WTC11 (cell line): ENCODE measurements at regions not wholly inside any gene's neighbourhood (a gene's known extent, or its start where the extent isn't known, plus 50 kb on each side); places are given as distances from the start of the nearest gene placed in this dataset.

Experiments used
- ATAC-seq: fragments of 200-7000 bp; cut with Tn5 transposase; 2 replicates; pipeline ENCODE4 v1.10.0; 2021; ENCODE audit warnings: mild to moderate bottlenecking, moderate library complexity
- CTCF ChIA-PET: fragments of 300-600 bp; sonication (Branson Sonifier 250); formaldehyde crosslinking; loops from one replicate; lab custom pipeline; 2021; ENCODE audit warnings: antibody characterized with exemption; lab: Charles Lee
- POLR2A ChIA-PET: fragments of 350-600 bp; sonication (Branson Sonifier 250); formaldehyde crosslinking; loops from one replicate; lab custom pipeline; 2021; ENCODE audit warnings: antibody characterized with exemption; lab: Charles Lee
- DNase-seq: peaks from one replicate; pipeline ENCODE4 v3.0.0; 2021; ENCODE audit warnings: low spot score
- H3K27ac Mint-ChIP-seq: 2 replicates; pipeline ENCODE4 v1.8.0; 2021; ENCODE audit warnings: mixed read lengths
- H3K27me3 Mint-ChIP-seq: 2 replicates; pipeline ENCODE4 v1.8.0; 2021; ENCODE audit warnings: low read depth, mild to moderate bottlenecking, moderate library complexity, mixed read lengths
- H3K36me3 Mint-ChIP-seq: 2 replicates; pipeline ENCODE4 v1.8.0; 2021; ENCODE audit warnings: mixed read lengths
- H3K4me1 Mint-ChIP-seq: 2 replicates; pipeline ENCODE4 v1.8.0; 2022; ENCODE audit warnings: mixed read lengths
- H3K4me3 Mint-ChIP-seq: 2 replicates; pipeline ENCODE4 v1.8.0; 2021; ENCODE audit warnings: mild to moderate bottlenecking, moderate library complexity, mixed read lengths
- H3K9me3 Mint-ChIP-seq: 2 replicates; pipeline ENCODE4 v1.8.0; 2021; ENCODE audit warnings: mixed read lengths
- GABPB1 ChIP-seq: sonication (generic); formaldehyde crosslinking; IDR thresholded peaks from 2 replicates; pipeline ENCODE4 v1.8.1; 2023; ENCODE audit warnings: mild to moderate bottlenecking, missing genetic modification reagents
- MYBL2 ChIP-seq: sonication (generic); formaldehyde crosslinking; IDR thresholded peaks from 2 replicates; pipeline ENCODE4 v1.8.1; 2023; ENCODE audit warnings: mild to moderate bottlenecking, moderate library complexity, missing genetic modification reagents
- NR3C1 ChIP-seq: sonication (generic); formaldehyde crosslinking; conservative IDR thresholded peaks from 2 replicates; pipeline ENCODE4 v1.8.1; 2023; ENCODE audit warnings: low read depth, mild to moderate bottlenecking, missing genetic modification reagents
- SP1 ChIP-seq: sonication (generic); formaldehyde crosslinking; conservative IDR thresholded peaks from 2 replicates; pipeline ENCODE4 v1.8.1; 2022; ENCODE audit warnings: missing genetic modification reagents
- ZNF263 ChIP-seq: sonication (generic); formaldehyde crosslinking; IDR thresholded peaks from 2 replicates; pipeline ENCODE4 v1.8.1; 2022; ENCODE audit warnings: low read depth, mild to moderate bottlenecking, moderate library complexity, missing genetic modification reagents
- TF ChIP-seq, protein P1 (sequence below): fragments of 250-450 bp; sonication (Bioruptor Pico); IDR thresholded peaks from 2 replicates; pipeline ENCODE4 v1.9.0; 2021; ENCODE audit warnings: mild to moderate bottlenecking, borderline replicate concordance
- TF ChIP-seq, protein P2 (sequence below): sonication (generic); formaldehyde crosslinking; IDR thresholded peaks from 2 replicates; pipeline ENCODE4 v1.8.0; 2023; ENCODE audit warnings: missing genetic modification reagents
- TF ChIP-seq, protein P3 (sequence below): sonication (generic); formaldehyde crosslinking; IDR thresholded peaks from 2 replicates; pipeline ENCODE4 v1.8.1; 2023; ENCODE audit warnings: mild to moderate bottlenecking, missing genetic modification reagents, moderate library complexity
- TF ChIP-seq, protein P4 (sequence below): sonication (generic); formaldehyde crosslinking; IDR thresholded peaks from 2 replicates; pipeline ENCODE4 v1.8.0; 2022; ENCODE audit warnings: mild to moderate bottlenecking, missing genetic modification reagents
- TF ChIP-seq, protein P5 (sequence below): sonication (generic); formaldehyde crosslinking; IDR thresholded peaks from 2 replicates; pipeline ENCODE4 v1.8.1; 2023; ENCODE audit warnings: mild to moderate bottlenecking, missing genetic modification reagents, moderate library complexity
- TF ChIP-seq, protein P6 (sequence below): sonication (generic); formaldehyde crosslinking; conservative IDR thresholded peaks from 2 replicates; pipeline ENCODE4 v1.8.1; 2023; ENCODE audit warnings: mild to moderate bottlenecking, low read depth, missing genetic modification reagents, moderate library complexity
- TF ChIP-seq, protein P7 (sequence below): sonication (generic); formaldehyde crosslinking; IDR thresholded peaks from 2 replicates; pipeline ENCODE4 v1.8.1; 2022; ENCODE audit warnings: low read depth, missing genetic modification reagents, borderline replicate concordance
- TF ChIP-seq, protein P8 (sequence below): sonication (generic); formaldehyde crosslinking; IDR thresholded peaks from 2 replicates; pipeline ENCODE4 v1.8.1; 2023; ENCODE audit warnings: mild to moderate bottlenecking, missing genetic modification reagents
- TF ChIP-seq, protein P9 (sequence below): fragments of 250-450 bp; sonication (Bioruptor Pico); IDR thresholded peaks from 2 replicates; pipeline ENCODE4 v1.9.0; 2021; ENCODE audit warnings: mild to moderate bottlenecking
- TF ChIP-seq, protein P10 (sequence below): sonication (generic); formaldehyde crosslinking; IDR thresholded peaks from 2 replicates; pipeline ENCODE4 v1.8.0; 2023; ENCODE audit warnings: mild to moderate bottlenecking, missing genetic modification reagents

DNA sequence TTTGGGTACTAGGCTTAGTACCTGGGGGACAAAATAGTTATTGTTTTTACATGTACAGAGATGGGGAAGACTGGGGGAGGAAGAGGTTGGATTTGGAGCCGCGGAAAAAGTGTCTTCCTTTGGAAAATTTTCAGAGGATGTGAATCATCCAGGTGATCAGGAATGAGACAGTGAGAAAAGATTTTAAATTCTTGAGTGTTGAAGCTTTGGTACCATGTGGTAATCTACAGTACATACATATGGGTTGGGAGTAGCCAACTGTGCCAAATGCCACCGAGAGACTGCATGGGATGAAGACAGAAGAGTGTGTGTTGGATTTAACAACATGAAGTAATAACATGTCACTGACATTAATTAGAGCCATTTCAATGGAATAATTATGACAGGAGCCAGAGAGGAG, 1238.2 kb downstream of the ROBO1 start (continued):
- TF ChIP-seq, protein P1, sequence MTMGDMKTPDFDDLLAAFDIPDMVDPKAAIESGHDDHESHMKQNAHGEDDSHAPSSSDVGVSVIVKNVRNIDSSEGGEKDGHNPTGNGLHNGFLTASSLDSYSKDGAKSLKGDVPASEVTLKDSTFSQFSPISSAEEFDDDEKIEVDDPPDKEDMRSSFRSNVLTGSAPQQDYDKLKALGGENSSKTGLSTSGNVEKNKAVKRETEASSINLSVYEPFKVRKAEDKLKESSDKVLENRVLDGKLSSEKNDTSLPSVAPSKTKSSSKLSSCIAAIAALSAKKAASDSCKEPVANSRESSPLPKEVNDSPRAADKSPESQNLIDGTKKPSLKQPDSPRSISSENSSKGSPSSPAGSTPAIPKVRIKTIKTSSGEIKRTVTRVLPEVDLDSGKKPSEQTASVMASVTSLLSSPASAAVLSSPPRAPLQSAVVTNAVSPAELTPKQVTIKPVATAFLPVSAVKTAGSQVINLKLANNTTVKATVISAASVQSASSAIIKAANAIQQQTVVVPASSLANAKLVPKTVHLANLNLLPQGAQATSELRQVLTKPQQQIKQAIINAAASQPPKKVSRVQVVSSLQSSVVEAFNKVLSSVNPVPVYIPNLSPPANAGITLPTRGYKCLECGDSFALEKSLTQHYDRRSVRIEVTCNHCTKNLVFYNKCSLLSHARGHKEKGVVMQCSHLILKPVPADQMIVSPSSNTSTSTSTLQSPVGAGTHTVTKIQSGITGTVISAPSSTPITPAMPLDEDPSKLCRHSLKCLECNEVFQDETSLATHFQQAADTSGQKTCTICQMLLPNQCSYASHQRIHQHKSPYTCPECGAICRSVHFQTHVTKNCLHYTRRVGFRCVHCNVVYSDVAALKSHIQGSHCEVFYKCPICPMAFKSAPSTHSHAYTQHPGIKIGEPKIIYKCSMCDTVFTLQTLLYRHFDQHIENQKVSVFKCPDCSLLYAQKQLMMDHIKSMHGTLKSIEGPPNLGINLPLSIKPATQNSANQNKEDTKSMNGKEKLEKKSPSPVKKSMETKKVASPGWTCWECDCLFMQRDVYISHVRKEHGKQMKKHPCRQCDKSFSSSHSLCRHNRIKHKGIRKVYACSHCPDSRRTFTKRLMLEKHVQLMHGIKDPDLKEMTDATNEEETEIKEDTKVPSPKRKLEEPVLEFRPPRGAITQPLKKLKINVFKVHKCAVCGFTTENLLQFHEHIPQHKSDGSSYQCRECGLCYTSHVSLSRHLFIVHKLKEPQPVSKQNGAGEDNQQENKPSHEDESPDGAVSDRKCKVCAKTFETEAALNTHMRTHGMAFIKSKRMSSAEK (CRISPR knock-in tag) = no peak
- TF ChIP-seq ZNF263 (CRISPR knock-in tag) (no peak), GABPB1 (CRISPR knock-in tag) (no peak), SP1 (no peak)
- TF ChIP-seq, protein P2, sequence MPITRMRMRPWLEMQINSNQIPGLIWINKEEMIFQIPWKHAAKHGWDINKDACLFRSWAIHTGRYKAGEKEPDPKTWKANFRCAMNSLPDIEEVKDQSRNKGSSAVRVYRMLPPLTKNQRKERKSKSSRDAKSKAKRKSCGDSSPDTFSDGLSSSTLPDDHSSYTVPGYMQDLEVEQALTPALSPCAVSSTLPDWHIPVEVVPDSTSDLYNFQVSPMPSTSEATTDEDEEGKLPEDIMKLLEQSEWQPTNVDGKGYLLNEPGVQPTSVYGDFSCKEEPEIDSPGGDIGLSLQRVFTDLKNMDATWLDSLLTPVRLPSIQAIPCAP (CRISPR knock-in tag) = no peak

DNA sequence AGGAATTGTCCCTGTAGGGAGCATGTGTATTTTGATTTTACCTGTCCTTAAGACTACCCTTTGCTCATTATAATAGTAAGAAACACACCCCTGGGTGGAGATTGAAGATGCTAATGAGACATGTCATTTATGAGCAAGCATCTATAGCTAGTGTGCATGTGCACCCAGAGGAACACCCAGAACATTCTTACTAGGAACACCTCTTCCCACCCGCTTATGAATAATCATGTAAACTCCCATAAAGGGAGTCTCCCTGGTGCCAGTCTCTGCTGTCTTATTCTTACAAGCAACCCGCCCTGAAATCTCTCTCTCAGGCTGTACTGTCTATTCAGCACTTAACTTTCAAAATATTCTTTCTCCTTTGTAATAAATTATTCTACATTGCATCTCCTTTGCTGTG, 1227.3 kb downstream of the ROBO1 start:
- POLR2A ChIA-PET = no interaction called here
- CTCF ChIA-PET = no interaction called here
- TF ChIP-seq, protein P3, sequence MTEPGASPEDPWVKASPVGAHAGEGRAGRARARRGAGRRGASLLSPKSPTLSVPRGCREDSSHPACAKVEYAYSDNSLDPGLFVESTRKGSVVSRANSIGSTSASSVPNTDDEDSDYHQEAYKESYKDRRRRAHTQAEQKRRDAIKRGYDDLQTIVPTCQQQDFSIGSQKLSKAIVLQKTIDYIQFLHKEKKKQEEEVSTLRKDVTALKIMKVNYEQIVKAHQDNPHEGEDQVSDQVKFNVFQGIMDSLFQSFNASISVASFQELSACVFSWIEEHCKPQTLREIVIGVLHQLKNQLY (CRISPR knock-in tag) = no peak
- TF ChIP-seq MYBL2 = no peak
- TF ChIP-seq, protein P4, sequence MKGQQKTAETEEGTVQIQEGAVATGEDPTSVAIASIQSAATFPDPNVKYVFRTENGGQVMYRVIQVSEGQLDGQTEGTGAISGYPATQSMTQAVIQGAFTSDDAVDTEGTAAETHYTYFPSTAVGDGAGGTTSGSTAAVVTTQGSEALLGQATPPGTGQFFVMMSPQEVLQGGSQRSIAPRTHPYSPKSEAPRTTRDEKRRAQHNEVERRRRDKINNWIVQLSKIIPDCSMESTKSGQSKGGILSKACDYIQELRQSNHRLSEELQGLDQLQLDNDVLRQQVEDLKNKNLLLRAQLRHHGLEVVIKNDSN (CRISPR knock-in tag) = no peak
- TF ChIP-seq, protein P5, sequence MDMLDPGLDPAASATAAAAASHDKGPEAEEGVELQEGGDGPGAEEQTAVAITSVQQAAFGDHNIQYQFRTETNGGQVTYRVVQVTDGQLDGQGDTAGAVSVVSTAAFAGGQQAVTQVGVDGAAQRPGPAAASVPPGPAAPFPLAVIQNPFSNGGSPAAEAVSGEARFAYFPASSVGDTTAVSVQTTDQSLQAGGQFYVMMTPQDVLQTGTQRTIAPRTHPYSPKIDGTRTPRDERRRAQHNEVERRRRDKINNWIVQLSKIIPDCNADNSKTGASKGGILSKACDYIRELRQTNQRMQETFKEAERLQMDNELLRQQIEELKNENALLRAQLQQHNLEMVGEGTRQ (CRISPR knock-in tag) = no peak
- TF ChIP-seq NR3C1 (CRISPR knock-in tag) = no peak
- TF ChIP-seq, protein P6, sequence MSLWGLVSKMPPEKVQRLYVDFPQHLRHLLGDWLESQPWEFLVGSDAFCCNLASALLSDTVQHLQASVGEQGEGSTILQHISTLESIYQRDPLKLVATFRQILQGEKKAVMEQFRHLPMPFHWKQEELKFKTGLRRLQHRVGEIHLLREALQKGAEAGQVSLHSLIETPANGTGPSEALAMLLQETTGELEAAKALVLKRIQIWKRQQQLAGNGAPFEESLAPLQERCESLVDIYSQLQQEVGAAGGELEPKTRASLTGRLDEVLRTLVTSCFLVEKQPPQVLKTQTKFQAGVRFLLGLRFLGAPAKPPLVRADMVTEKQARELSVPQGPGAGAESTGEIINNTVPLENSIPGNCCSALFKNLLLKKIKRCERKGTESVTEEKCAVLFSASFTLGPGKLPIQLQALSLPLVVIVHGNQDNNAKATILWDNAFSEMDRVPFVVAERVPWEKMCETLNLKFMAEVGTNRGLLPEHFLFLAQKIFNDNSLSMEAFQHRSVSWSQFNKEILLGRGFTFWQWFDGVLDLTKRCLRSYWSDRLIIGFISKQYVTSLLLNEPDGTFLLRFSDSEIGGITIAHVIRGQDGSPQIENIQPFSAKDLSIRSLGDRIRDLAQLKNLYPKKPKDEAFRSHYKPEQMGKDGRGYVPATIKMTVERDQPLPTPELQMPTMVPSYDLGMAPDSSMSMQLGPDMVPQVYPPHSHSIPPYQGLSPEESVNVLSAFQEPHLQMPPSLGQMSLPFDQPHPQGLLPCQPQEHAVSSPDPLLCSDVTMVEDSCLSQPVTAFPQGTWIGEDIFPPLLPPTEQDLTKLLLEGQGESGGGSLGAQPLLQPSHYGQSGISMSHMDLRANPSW (CRISPR knock-in tag) = no peak
- TF ChIP-seq, protein P7, sequence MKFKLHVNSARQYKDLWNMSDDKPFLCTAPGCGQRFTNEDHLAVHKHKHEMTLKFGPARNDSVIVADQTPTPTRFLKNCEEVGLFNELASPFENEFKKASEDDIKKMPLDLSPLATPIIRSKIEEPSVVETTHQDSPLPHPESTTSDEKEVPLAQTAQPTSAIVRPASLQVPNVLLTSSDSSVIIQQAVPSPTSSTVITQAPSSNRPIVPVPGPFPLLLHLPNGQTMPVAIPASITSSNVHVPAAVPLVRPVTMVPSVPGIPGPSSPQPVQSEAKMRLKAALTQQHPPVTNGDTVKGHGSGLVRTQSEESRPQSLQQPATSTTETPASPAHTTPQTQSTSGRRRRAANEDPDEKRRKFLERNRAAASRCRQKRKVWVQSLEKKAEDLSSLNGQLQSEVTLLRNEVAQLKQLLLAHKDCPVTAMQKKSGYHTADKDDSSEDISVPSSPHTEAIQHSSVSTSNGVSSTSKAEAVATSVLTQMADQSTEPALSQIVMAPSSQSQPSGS (CRISPR knock-in tag) = no peak
- TF ChIP-seq, protein P8, sequence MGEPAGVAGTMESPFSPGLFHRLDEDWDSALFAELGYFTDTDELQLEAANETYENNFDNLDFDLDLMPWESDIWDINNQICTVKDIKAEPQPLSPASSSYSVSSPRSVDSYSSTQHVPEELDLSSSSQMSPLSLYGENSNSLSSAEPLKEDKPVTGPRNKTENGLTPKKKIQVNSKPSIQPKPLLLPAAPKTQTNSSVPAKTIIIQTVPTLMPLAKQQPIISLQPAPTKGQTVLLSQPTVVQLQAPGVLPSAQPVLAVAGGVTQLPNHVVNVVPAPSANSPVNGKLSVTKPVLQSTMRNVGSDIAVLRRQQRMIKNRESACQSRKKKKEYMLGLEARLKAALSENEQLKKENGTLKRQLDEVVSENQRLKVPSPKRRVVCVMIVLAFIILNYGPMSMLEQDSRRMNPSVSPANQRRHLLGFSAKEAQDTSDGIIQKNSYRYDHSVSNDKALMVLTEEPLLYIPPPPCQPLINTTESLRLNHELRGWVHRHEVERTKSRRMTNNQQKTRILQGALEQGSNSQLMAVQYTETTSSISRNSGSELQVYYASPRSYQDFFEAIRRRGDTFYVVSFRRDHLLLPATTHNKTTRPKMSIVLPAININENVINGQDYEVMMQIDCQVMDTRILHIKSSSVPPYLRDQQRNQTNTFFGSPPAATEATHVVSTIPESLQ (CRISPR knock-in tag) = no peak
- TF ChIP-seq, protein P9, sequence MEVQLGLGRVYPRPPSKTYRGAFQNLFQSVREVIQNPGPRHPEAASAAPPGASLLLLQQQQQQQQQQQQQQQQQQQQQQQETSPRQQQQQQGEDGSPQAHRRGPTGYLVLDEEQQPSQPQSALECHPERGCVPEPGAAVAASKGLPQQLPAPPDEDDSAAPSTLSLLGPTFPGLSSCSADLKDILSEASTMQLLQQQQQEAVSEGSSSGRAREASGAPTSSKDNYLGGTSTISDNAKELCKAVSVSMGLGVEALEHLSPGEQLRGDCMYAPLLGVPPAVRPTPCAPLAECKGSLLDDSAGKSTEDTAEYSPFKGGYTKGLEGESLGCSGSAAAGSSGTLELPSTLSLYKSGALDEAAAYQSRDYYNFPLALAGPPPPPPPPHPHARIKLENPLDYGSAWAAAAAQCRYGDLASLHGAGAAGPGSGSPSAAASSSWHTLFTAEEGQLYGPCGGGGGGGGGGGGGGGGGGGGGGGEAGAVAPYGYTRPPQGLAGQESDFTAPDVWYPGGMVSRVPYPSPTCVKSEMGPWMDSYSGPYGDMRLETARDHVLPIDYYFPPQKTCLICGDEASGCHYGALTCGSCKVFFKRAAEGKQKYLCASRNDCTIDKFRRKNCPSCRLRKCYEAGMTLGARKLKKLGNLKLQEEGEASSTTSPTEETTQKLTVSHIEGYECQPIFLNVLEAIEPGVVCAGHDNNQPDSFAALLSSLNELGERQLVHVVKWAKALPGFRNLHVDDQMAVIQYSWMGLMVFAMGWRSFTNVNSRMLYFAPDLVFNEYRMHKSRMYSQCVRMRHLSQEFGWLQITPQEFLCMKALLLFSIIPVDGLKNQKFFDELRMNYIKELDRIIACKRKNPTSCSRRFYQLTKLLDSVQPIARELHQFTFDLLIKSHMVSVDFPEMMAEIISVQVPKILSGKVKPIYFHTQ (CRISPR knock-in tag) = no peak
- TF ChIP-seq, protein P10, sequence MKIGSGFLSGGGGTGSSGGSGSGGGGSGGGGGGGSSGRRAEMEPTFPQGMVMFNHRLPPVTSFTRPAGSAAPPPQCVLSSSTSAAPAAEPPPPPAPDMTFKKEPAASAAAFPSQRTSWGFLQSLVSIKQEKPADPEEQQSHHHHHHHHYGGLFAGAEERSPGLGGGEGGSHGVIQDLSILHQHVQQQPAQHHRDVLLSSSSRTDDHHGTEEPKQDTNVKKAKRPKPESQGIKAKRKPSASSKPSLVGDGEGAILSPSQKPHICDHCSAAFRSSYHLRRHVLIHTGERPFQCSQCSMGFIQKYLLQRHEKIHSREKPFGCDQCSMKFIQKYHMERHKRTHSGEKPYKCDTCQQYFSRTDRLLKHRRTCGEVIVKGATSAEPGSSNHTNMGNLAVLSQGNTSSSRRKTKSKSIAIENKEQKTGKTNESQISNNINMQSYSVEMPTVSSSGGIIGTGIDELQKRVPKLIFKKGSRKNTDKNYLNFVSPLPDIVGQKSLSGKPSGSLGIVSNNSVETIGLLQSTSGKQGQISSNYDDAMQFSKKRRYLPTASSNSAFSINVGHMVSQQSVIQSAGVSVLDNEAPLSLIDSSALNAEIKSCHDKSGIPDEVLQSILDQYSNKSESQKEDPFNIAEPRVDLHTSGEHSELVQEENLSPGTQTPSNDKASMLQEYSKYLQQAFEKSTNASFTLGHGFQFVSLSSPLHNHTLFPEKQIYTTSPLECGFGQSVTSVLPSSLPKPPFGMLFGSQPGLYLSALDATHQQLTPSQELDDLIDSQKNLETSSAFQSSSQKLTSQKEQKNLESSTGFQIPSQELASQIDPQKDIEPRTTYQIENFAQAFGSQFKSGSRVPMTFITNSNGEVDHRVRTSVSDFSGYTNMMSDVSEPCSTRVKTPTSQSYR (CRISPR knock-in tag) = no peak

More for the DNA sequence above, 1227.3 kb downstream of the ROBO1 start:
- no peak for DNase-seq
- no peak overlapping the region for H3K4me3 Mint-ChIP-seq
- H3K36me3 Mint-ChIP-seq = no peaks in the 10 kb centered on the region
- ATAC-seq = no peak
- H3K27me3 Mint-ChIP-seq = no peaks in the 10 kb centered on the region
- no peak overlapping the region for H3K27ac Mint-ChIP-seq
- H3K9me3 Mint-ChIP-seq = peaks cover 29% of the 10 kb centered on the region
- H3K4me1 Mint-ChIP-seq = peaks cover 3% of the 10 kb centered on the region; the same call in 1 of the 2 replicates
